NCI-H82 (cell line): ENCODE measurements at regions not wholly inside any gene's neighbourhood (a gene's known extent, or its start where the extent isn't known, plus 50 kb on each side); places are given as distances from the start of the nearest gene placed in this dataset.

Experiments used
- DNase-seq: peaks from one replicate; lab custom pipeline; 2025; lab: John Stamatoyannopoulos, UW

DNA sequence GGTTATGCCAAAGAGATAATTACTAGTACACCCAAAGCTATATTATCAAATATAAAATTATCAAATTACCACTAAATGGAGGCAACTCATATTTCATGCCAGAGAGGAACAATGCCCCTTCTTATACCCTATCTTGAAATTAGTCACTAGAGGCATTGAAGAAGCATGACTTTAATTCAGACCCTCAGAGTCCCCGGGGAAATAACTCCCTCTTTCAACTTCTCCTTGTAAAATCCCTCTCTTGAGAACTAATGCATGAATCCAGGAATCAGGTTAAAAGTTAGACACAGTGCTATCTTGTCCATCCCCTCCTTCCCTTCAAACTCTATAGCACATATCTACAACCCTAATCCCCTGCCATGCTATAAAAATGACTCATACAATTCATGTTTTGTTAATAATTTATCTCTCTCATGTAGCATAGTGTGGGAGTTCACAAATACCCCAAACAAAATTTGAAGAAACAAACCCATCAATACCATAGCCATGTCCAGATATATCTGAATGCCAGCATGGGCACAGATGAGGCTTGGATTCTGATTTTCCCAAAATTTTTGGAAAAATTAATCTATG, 665.4 kb downstream of the KCNA4 start:
- no peak for DNase-seq

DNA sequence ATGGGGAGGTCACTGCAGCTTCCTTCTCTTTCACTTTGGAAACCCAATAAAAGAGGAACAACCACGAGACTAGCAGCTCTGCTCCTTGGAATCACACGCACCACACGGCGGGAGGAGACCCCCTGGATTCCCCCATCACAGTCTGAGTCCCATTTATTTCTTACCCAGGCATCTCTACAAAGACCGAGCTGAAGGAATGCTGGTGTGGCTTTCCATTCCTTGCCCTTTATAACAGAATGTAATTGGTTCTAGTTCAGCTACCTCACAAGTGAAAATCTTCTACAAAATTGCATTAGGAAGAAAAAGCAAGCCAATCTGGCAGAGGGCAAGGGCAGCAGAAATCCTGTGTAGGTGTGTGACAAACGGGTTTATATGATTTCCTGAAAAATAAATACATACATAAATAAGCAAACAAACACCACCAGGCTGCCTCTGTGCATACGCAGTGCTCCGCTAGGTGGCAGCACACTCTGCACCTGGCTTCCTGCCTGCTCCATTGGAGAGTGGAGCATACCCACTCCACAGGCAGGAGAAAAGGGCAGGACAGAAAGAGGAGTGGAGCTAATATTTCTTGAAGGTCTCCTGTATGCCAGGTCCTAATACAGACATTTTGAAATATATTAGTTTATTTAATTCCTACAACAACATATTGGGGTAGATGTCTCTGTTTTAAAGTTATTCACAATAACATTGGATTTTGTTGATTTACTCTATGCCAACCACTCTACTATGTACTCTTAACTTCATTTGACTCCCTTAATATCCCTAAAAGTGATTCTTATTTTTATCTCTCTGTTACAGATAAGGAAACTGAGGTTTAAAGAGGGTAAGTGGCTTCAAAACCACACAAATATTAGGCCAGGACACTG, 673.1 kb downstream of the KCNA4 start:
- DNase-seq, result peak; percentile 73

DNA sequence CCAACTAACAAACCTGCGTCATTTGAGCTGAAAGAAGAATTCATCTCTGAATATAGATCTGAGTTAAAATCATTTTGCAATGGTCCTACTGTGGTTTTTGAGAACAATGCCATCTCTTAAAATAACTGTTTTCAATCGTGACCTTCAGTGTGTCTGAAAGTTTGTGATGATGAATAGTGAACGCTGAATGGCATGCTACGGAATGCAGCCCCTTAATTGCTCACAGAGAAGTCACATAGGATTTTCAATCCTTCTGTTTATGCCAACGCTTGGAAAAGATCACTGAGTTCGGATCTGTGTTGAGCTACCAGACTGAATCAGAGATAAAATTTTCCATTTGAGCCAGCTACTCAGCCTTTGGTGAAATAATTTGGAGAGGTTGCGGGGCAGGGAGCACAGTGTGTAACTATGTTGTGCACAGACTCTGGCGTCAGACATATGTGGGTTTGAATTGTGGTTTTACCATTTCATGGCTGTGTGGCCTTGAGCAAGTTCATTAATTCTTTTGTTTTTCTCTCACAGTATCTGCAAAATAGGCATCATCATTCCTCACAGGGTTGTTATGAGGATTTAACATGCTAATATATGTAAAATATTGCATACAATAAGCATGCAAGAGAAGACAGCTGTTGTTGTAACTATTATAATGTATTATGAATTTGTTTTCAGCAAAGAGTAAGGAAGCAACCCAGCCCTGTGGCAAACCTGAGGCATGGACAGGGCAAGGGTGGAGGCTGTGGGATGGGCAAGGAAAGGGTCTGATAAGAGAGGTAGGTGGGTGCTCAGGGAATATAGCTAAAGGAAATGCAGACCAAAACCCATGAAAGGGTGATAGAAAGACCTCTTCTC, 679.9 kb downstream of the KCNA4 start:
- no peak for DNase-seq

DNA sequence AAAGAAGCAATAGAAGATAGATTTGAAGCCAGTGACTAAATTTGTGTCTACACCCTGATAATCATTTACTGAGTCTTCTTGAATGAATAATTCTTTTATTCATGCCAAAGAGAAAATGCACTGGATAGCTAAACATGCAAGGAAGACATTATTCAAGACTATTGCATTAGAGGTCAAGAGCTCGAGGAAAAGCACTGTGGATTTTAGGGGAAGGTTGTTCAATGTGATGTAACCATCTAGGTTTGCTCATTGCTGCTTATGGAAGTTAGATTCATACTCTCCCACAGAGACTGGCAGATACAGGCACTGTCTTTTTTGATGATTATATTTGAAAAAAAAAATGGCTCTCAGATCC, 682.1 kb downstream of the KCNA4 start:
- no peak for DNase-seq

DNA sequence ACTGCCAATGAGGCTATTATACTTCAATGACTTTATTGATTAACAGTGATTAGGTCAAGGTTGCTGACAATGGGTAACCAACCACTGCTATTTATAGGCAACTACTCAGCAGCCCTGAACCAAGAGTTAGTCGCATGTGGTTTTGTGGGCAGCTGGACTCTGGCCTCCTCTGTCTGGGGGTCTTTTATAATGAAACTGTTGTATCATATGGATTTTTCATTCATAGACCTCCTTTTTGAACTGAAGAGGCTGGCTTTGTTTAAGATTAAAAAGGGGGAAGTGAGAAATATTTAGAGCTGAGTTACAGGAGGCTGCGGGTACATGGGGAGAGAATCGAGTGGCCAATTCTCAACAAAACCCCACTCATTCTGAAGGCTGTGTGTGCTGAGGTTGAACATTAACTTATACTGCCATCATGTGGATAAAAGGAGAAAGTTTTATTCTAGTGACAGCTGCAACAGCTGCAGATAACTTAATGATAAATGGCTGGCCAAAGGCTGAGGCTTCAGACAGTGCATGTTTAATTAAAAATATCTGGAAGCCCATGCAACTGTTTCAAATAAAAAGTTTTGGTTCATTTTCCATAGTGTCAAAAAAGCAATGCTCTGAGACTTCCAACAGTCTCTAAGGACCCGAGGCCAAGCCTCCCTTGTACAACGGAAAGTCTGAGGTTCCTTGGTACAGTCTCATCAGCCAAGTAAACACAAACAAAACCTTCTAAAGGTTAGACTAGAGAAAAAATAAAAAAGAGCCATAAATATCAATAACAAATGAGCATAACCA, 682.6 kb downstream of the KCNA4 start:
- DNase-seq, result peak; percentile 70

DNA sequence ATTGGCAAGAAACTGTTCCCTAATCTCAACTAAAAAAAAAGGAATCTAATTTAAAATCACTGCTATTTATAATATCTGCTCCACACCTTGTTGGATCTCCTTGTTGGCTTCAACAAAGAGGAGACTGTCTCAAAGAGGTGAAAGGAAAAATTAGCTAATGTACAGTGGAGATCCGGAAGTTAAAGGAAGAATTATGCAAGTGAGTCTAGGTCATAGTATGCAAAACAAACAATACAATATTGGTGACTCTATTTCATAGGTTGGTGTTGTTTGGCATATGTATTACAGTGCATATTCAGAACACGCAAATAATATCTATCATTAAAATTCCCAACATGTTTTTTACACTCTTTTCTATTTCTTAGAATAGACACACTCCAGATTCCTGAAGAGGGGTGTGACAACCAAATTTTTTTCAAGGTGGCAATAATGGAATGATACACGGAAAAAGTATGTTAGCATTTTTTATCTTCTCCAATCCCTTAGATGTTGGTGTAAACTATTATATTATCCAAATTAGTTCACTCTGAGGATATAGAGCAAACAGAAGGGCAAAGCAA, 685.3 kb downstream of the KCNA4 start:
- DNase-seq, result no peak

DNA sequence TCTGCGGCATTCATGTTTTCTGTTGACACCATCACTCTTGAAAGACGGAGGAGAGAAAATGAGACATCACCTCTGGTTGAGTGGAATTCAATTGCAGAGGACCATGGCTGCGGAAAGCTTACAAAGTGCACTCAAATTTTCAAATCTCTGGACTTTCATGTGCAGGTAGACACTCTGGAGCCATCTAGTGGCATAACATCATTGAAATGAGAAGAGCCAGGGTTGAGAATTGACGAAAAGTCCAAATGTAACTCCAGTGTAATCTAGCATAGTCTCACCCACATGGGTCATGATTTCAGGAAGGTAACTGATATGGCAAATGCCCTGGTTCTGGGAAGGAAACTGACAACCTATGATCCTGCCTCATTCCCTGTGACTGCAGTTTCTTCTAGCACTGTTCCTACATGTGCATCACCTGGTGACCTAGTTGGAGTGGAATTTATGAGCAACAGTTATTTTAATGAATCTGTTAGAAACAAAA, 687.8 kb downstream of the KCNA4 start:
- peak; percentile 65 for DNase-seq

DNA sequence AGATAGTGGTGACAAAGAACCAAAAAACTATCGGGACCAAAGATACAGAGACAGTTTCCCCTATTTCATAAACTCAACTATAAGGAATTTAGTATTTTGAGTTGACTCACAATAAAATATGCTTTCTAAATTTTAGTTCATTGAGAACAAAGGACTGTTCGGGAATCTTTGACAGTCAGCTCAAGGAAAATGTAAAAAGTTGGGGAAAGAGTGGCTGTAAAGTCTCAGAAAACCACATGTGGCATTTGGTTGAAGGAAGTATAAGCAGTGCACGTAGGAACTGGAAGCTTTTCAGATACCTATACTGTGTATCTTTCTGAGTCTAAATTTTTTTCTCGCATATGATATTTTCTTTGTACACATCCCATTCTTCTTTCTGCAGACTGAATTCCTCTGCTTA, 688.9 kb downstream of the KCNA4 start:
- DNase-seq, result no peak

DNA sequence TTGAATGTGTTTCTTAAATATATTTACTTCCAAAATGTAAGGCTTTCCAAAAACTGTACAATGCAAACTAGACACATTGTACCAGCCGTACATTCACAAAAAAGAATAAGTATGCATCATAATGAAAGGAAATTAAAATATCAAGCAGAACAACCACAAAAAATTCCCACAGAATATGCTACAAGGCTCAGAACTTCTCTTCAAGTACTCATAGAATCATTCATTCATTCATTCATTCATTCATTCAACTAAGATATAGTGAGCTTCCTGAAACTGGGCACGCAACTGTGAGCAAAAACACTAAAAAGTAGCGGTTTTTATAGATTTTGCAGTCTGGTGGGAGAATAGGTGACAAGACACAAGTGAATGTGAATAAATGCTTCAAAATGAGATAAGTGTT, 690.1 kb downstream of the KCNA4 start:
- no peak for DNase-seq

DNA sequence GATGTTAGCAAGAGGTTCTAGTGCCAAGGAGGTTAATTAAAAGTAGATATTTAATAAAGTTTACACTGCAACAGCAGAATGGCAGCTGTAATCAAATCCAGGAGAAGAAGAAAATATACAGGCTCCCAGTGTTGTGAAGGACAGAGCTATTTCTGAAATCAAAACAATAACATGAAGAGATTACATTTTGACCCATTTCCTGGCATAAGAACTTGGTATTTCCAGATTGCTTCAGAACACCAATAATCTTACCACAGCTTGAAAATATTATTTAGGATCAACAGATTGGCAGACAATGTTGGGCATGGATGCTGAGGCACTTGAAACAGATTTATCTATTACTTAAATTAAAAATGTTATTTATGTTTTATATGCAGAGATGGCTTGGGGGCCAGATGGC, 692.5 kb downstream of the KCNA4 start:
- no peak for DNase-seq

DNA sequence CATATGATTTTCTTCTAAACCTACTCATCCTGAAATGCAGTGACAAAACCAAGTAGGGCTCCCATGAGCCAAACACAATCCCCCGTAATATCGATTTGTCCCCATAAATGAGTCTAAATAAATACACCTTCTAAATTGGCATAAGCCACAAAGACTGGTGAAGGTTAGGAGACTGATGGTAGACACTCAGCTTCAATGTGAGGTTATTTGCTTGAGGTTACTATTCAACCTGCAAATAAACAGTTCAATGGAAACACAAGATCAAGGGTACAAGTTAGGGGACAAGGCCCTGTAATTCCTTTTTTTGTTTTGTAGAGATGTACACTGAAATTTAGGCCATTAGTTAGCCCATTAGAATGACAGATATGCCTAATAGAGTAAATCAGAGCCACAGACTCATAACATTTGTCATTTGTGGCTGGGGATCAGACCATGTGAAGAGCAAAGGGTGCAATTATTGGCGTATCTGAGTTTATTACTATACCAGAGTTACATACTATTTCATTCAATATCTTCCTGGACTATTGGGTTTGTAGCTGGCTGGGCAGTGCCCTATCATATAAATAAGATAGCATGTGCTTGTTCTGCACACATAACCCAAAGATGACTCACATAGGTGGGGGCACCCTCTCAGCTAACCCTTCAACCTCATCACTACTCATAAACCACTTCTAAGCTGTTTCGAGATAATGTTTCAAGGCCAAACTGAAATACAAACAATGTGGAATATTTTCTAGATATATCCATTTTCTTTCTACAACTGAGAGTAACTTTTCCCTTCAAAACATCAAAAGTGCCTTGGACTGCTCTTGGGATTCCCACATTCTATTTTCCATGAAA, 695.3 kb downstream of the KCNA4 start:
- no peak for DNase-seq

DNA sequence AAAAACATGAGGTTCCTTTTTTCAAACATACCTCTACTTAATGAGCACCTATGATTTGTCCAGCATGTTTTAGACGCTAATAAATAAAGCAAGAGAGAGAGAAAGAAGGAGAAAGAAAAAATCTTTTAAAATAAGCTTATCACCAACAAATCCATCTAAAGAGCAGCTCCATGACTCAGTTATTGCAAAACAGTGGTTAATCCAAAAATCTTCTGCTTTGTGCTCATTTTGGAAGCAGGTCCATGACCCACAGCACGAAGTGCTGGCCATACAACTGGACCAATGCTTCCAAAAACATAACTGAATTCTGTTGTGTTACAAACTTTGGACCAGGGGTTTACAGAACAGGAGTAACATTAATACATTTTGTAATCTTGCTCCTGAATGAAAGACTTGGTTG, 696.6 kb downstream of the KCNA4 start:
- DNase-seq, result no peak

DNA sequence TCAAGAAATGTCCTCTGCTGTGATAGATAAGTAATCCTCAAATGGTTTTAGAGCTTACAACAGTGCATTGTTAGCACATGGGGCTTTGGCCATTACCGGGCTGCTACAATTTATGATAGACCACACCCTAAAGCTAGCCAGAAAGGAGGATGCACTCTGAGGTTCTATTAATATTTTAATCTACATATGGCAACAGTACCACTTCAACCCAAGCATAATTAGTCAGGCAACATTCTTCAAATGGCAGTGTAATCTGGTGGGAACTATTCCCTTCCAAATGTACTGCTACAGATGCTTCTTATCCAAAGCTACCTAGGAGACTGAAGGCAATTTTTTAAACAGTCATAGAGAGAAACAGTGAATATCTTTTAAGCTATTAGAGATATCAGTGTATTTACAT, 697.6 kb downstream of the KCNA4 start:
- DNase-seq, result no peak

DNA sequence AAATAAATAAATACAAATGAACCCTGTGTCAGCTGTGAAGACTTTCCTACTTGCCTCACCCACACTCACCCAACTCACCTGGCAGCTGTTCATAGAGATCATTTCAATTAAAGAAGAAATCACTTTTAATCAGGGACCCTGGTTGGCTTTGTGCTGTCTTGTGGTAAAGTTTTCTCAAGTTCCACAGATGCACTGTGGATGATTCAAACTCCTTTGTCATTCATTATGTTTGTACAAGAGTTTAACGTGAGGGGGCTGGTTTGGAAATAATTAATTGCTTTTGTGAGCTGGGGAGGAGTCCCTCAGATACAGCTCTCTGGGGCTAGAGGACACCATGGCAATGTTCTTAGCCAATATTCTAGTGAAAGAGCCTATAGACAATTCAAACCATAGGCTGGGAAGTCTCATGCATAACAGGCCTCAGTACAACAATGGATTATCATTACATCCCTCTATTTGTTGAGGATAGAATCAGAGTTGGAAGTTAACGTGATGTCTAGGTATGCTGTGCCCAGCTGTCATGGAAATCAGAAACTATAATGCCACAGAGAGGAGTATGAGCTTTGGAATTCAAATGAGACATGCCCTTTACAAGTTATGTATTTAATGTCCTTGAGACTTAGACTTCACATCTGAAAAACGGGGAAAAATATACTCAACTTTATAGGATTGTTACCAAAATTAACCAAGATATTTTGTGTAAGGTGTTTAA, 698.5 kb downstream of the KCNA4 start:
- DNase-seq, result no peak

DNA sequence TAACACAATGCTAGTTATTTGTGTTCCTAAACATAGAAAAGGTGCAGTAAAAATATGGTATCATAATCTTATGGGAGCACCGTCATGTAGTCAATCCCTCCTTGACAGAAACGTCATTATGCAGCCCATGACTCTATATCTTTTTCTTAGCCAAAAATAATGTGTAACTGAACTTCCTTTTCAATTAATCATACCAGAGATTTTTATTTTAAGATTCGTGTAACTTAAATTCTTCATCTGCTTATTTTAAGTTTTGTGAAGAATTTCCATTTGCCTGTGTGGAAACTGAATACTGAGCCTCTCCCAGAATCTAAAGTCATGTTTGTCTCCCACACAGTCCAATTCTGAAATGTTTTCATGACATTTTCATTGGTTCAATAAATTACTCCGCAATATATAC, 699.1 kb downstream of the KCNA4 start:
- DNase-seq, result no peak

DNA sequence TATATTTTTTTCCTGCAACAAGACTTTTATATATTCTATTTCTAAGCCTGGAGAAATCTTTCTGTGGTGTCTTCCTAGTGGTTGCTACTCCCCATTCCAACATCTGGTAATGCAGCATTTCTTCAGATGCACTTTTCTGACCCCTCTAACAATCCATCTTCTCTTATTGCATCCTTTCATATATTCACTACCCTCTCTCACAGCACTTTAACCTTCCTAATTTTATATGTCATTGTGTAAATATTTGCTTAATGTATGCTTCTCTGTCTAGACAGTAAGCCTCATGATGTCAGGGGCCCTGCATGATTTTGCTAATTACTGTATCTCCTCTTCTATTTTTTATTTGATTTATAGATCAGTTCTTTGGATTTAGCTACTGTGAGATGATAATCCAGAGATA, 701.6 kb downstream of the KCNA4 start:
- DNase-seq, result no peak

DNA sequence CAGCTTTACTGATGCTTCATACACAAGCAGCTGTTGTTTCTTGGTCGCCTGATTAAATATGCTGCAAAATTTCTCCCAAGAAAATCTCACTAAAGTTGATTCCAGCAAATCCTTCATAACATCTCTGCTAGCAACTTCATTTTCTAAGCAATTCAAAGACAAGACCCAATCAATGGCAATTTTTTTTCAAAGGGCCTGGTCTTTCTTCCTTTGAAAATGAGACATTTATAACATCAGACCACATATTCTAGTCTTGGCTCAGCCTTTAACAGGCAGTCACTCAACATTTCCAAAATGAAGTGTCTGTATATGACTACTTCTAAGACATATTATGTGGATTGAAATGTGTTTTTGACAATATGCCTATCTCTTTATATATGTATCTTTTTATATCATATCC, 702.6 kb downstream of the KCNA4 start:
- DNase-seq, result no peak

DNA sequence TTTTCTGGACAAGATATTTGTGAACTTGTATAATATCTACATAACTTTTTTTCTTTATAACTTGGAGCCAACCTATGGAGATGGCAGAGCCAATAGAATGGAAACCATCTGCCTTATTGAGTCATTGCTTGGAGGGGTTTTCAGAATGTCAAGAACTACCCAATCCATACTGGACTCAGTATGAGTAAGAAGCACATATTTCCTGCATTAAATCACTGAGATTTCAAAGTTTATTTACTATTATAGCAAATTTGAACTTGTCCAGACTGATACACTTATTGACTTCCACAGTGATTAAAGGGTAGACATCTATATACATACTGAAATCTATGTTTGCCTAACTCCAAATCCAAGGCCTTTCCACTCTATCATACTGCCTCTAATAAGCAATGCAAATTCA, 704.0 kb downstream of the KCNA4 start:
- no peak for DNase-seq

DNA sequence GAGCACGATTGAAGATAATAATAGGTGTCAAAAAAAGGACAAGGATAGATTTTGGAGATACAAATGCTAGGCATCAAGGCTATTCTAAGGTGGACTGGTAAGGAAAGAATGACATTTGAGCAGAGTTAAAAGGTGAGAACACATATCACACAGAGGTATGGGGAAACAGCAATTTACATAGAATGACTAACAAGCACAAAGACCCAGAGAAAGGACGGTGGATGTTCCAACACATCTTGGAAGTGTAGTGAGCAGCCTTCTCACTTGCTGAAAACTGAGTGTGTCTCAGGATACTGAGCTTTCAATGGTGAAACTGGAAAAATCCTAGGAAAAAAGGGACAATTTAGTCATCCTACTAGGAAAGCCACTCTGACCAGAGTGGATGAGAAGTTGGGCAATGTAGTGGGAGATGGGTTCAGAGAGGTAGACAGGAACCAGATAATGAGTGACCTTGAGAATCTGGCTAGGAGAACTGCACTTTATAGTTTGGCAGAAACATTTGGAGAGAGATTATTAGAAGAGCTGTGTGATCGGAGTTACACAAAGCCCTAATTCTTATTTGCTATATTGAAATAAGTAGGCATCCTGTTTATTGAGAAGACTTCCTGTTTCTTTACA, 706.0 kb downstream of the KCNA4 start:
- DNase-seq, result no peak

DNA sequence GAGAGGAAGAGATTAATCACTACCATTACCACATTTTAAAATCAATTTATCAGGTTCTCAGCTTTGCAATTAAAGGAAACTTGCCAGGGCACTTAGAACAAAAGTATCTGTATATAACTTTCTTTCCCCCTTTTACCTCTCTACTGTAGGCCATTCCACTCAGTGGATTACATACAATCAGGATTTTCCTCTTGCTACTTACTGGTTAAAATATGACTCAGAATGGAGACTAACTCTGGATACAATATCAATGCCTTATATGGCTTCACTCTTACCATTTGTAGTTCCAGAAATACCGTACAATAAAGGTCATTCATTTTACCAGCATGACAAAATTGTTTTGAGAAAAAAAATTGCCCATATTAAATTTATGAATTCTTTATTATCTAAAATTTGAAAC, 706.8 kb downstream of the KCNA4 start:
- no peak for DNase-seq
